Memory B cell (primary cell): ENCODE measurements at regions not wholly inside any gene's neighbourhood (a gene's known extent, or its start where the extent isn't known, plus 50 kb on each side); places are given as distances from the start of the nearest gene placed in this dataset.

Source experiments
- ATAC-seq: fragments of 150-1000 bp; cut with Tn5 transposase; 2 replicates; pipeline ENCODE4 v1.10.0; 2021; ENCODE audit warnings: low read depth, mild to moderate bottlenecking, moderate library complexity
- DNase-seq, 2 donors: peaks; one replicate each; pipeline ENCODE4 v3.0.0; 2022; ENCODE audit warnings: low spot score in 2 of 2
- H3K27ac Mint-ChIP-seq: one replicate; pipeline ENCODE4 v1.8.0; 2022; ENCODE audit warnings: mild to moderate bottlenecking, moderate library complexity, mixed read lengths
- H3K27me3 Mint-ChIP-seq: one replicate; pipeline ENCODE4 v1.8.0; 2022; ENCODE audit warnings: mixed read lengths
- H3K36me3 Mint-ChIP-seq: one replicate; pipeline ENCODE4 v1.8.0; 2022; ENCODE audit warnings: mild to moderate bottlenecking, mixed read lengths
- H3K4me1 Mint-ChIP-seq: one replicate; pipeline ENCODE4 v1.8.0; 2022; ENCODE audit warnings: mixed read lengths
- H3K4me3 Mint-ChIP-seq: one replicate; pipeline ENCODE4 v1.8.0; 2022; ENCODE audit warnings: mild to moderate bottlenecking, moderate library complexity, mixed read lengths
- H3K9me3 Mint-ChIP-seq: one replicate; pipeline ENCODE4 v1.8.0; 2022; ENCODE audit warnings: mixed read lengths

GRCh38 chr5:118711727-118712126, 276.6 kb downstream of the DTWD2 start:
- ATAC-seq (no peak), DNase-seq (no peak)
- H3K9me3 Mint-ChIP-seq = peaks cover 10% of the 10 kb centered on the region
- no peak overlapping the region for H3K4me3 Mint-ChIP-seq
- H3K4me1 Mint-ChIP-seq = no peaks in the 10 kb centered on the region
- no peaks in the 10 kb centered on the region for H3K36me3 Mint-ChIP-seq
- H3K27me3 Mint-ChIP-seq = no peaks in the 10 kb centered on the region
- H3K27ac Mint-ChIP-seq = no peak overlapping the region

GRCh38 chr5:118705959-118706667, 282.2 kb downstream of the DTWD2 start:
- Mint-ChIP-seq H3K27me3 (no peaks in the 10 kb centered on the region), H3K4me1 (no peaks in the 10 kb centered on the region), H3K36me3 (peaks cover 3% of the 10 kb centered on the region), H3K4me3 (no peak overlapping the region), H3K27ac (no peak overlapping the region), H3K9me3 (peaks cover 12% of the 10 kb centered on the region)
- DNase-seq (no peak), ATAC-seq (no peak)

GRCh38 chr5:118703241-118703640, 285.1 kb downstream of the DTWD2 start:
- Mint-ChIP-seq H3K4me3 (no peak overlapping the region), H3K4me1 (peaks cover 2% of the 10 kb centered on the region), H3K36me3 (peaks cover 3% of the 10 kb centered on the region), H3K27ac (no peak overlapping the region), H3K27me3 (peaks cover 3% of the 10 kb centered on the region), H3K9me3 (peaks cover 10% of the 10 kb centered on the region)
- DNase-seq = no peak
- ATAC-seq = no peak

GRCh38 chr5:118701791-118702190, 286.6 kb downstream of the DTWD2 start:
- ATAC-seq (no peak), DNase-seq (no peak)
- Mint-ChIP-seq H3K36me3 (peaks cover 3% of the 10 kb centered on the region), H3K4me3 (no peak overlapping the region), H3K9me3 (peaks cover 10% of the 10 kb centered on the region), H3K4me1 (peaks cover 2% of the 10 kb centered on the region), H3K27ac (no peak overlapping the region), H3K27me3 (peaks cover 3% of the 10 kb centered on the region)

GRCh38 chr5:118700510-118700909, 287.8 kb downstream of the DTWD2 start:
- Mint-ChIP-seq H3K27me3 (peaks cover 3% of the 10 kb centered on the region), H3K9me3 (peaks cover 10% of the 10 kb centered on the region), H3K36me3 (peaks cover 3% of the 10 kb centered on the region), H3K27ac (no peak overlapping the region), H3K4me1 (peaks cover 2% of the 10 kb centered on the region), H3K4me3 (no peak overlapping the region)
- no peak for DNase-seq
- no peak for ATAC-seq

- Mint-ChIP-seq H3K27me3 (peaks cover 3% of the 10 kb centered on the region), H3K4me3 (no peak overlapping the region), H3K4me1 (peaks cover 2% of the 10 kb centered on the region), H3K36me3 (no peaks in the 10 kb centered on the region), H3K27ac (no peak overlapping the region), H3K9me3 (peaks cover 2% of the 10 kb centered on the region)
- no peak for DNase-seq
- no peak for ATAC-seq
These were observed 289.6 kb downstream of the DTWD2 start for GRCh38 chr5:118698774-118699173.

GRCh38 chr5:118696076-118696475, 292.3 kb downstream of the DTWD2 start:
- peaks cover 3% of the 10 kb centered on the region for H3K27me3 Mint-ChIP-seq
- no peaks in the 10 kb centered on the region for H3K9me3 Mint-ChIP-seq
- H3K36me3 Mint-ChIP-seq = no peaks in the 10 kb centered on the region
- H3K4me3 Mint-ChIP-seq = no peak overlapping the region
- DNase-seq (no peak), ATAC-seq (no peak)
- peaks cover 2% of the 10 kb centered on the region for H3K4me1 Mint-ChIP-seq
- H3K27ac Mint-ChIP-seq = no peak overlapping the region

GRCh38 chr5:118692811-118693342, 295.5 kb downstream of the DTWD2 start:
- DNase-seq (no peak), ATAC-seq (no peak)
- Mint-ChIP-seq H3K9me3 (no peaks in the 10 kb centered on the region), H3K4me1 (no peaks in the 10 kb centered on the region), H3K27me3 (peaks cover 2% of the 10 kb centered on the region), H3K36me3 (no peaks in the 10 kb centered on the region), H3K4me3 (no peak overlapping the region), H3K27ac (no peak overlapping the region)

- Mint-ChIP-seq H3K36me3 (no peaks in the 10 kb centered on the region), H3K27ac (no peak overlapping the region), H3K4me3 (no peak overlapping the region), H3K27me3 (peaks cover 2% of the 10 kb centered on the region), H3K4me1 (no peaks in the 10 kb centered on the region), H3K9me3 (no peaks in the 10 kb centered on the region)
- DNase-seq = no peak
- ATAC-seq = no peak
These were observed 300.4 kb downstream of the DTWD2 start for GRCh38 chr5:118687661-118688621.

GRCh38 chr5:118687100-118687499, 301.2 kb downstream of the DTWD2 start:
- no peak for ATAC-seq
- H3K9me3 Mint-ChIP-seq = no peaks in the 10 kb centered on the region
- no peak overlapping the region for H3K27ac Mint-ChIP-seq
- H3K4me1 Mint-ChIP-seq = no peaks in the 10 kb centered on the region
- DNase-seq = no peak
- peaks cover 2% of the 10 kb centered on the region for H3K27me3 Mint-ChIP-seq
- no peak overlapping the region for H3K4me3 Mint-ChIP-seq
- H3K36me3 Mint-ChIP-seq = no peaks in the 10 kb centered on the region

GRCh38 chr5:118681655-118682054, 306.7 kb downstream of the DTWD2 start:
- Mint-ChIP-seq H3K27ac (no peak overlapping the region), H3K27me3 (no peaks in the 10 kb centered on the region), H3K9me3 (no peaks in the 10 kb centered on the region), H3K36me3 (no peaks in the 10 kb centered on the region), H3K4me3 (no peak overlapping the region), H3K4me1 (no peaks in the 10 kb centered on the region)
- DNase-seq (no peak), ATAC-seq (no peak)

GRCh38 chr5:118679264-118679940, 308.9 kb downstream of the DTWD2 start:
- H3K4me1 Mint-ChIP-seq = no peaks in the 10 kb centered on the region
- no peaks in the 10 kb centered on the region for H3K27me3 Mint-ChIP-seq
- H3K4me3 Mint-ChIP-seq = no peak overlapping the region
- ATAC-seq (no peak), DNase-seq (no peak)
- H3K9me3 Mint-ChIP-seq = peaks cover 2% of the 10 kb centered on the region
- H3K36me3 Mint-ChIP-seq = no peaks in the 10 kb centered on the region
- no peak overlapping the region for H3K27ac Mint-ChIP-seq

GRCh38 chr5:118678746-118679145, 309.6 kb downstream of the DTWD2 start:
- Mint-ChIP-seq H3K4me1 (no peaks in the 10 kb centered on the region), H3K27me3 (no peaks in the 10 kb centered on the region), H3K4me3 (no peak overlapping the region), H3K27ac (no peak overlapping the region), H3K36me3 (no peaks in the 10 kb centered on the region), H3K9me3 (peaks cover 2% of the 10 kb centered on the region)
- no peak for DNase-seq
- ATAC-seq = no peak

GRCh38 chr5:118675247-118675646, 313.1 kb downstream of the DTWD2 start:
- H3K36me3 Mint-ChIP-seq = no peaks in the 10 kb centered on the region
- no peaks in the 10 kb centered on the region for H3K4me1 Mint-ChIP-seq
- no peak overlapping the region for H3K4me3 Mint-ChIP-seq
- H3K9me3 Mint-ChIP-seq = peaks cover 7% of the 10 kb centered on the region
- DNase-seq = no peak
- H3K27me3 Mint-ChIP-seq = no peaks in the 10 kb centered on the region
- no peak for ATAC-seq
- H3K27ac Mint-ChIP-seq = no peak overlapping the region
